Suprapubic skin (tissue), 4 donors: ENCODE measurements at regions not wholly inside any gene's neighbourhood (a gene's known extent, or its start where the extent isn't known, plus 50 kb on each side); places are given as distances from the start of the nearest gene placed in this dataset.

ENCODE experiments used
- CTCF ChIP-seq, 2 donors: fragments of 200-600 bp in 1 of 2; fragments of 450-650 bp in 1 of 2; sonication (generic) in 1 of 2; IDR thresholded peaks; one replicate each; pipeline ENCODE4 v1.5.1; 2016 to 2019; ENCODE audit warnings: antibody characterized with exemption in 2 of 2, mild to moderate bottlenecking in 1 of 2, moderate library complexity in 1 of 2
- EP300 ChIP-seq: sonication (generic); formaldehyde crosslinking; IDR thresholded peaks from one replicate; pipeline ENCODE4 v1.6.1; 2017; ENCODE audit warnings: antibody characterized with exemption
- POLR2A ChIP-seq, 2 donors: fragments of 450-650 bp; IDR thresholded peaks; one replicate each; pipeline ENCODE4 v1.6.1; 2017; ENCODE audit warnings: antibody characterized with exemption in 2 of 2, mild to moderate bottlenecking in 2 of 2, moderate library complexity in 2 of 2
- POLR2AphosphoS5 ChIP-seq, 3 donors: sonication (generic); formaldehyde crosslinking; IDR thresholded peaks; one replicate each; pipeline ENCODE4 v1.6.1; 2017; ENCODE audit warnings: antibody characterized with exemption in 3 of 3

GRCh38 chr18:10365901-10366300, 88.5 kb upstream of the APCDD1 start:
- TF ChIP-seq EP300 (no peak), POLR2A (IDR thresholded peaks at IDR 0.05) (no peak), CTCF (IDR thresholded peaks at IDR 0.05) (no peak), POLR2AphosphoS5 (IDR thresholded peaks at IDR 0.05) (no peak)
